Panc1 (cell line): ENCODE measurements at regions not wholly inside any gene's neighbourhood (a gene's known extent, or its start where the extent isn't known, plus 50 kb on each side); places are given as distances from the start of the nearest gene placed in this dataset.

Experiments used
- ATAC-seq: fragments of 200-7000 bp; cut with Tn5 transposase; 2 replicates; pipeline ENCODE4 v1.9.1; 2020; ENCODE audit warnings: mild to moderate bottlenecking, moderate library complexity
- BruUV-seq: library from RNA; stranded (reverse); fragments of 400-500 nt; replicated peaks from 2 replicates; lab custom pipeline; 2021; lab: Mats Ljungman, UMichigan
- CTCF ChIA-PET: fragments of 300-600 bp; sonication (Branson Sonifier 250); formaldehyde crosslinking; loops from one replicate; lab custom pipeline; 2022; ENCODE audit warnings: antibody characterized with exemption; lab: Charles Lee
- POLR2A ChIA-PET: fragments of 300-600 bp; sonication (Branson Sonifier 250); formaldehyde crosslinking; loops from one replicate; lab custom pipeline; 2022; ENCODE audit warnings: antibody characterized with exemption; lab: Charles Lee
- DNase-seq: peaks from one replicate; pipeline ENCODE4 v3.0.0-alpha.2; 2010; ENCODE audit warnings: low read depth, low spot score
- H3K27ac ChIP-seq: 2 replicates; pipeline ENCODE4 v1.5.1; 2011; ENCODE audit warnings: mild to moderate bottlenecking, low read length, inconsistent platforms
- H3K27me3 ChIP-seq: fragments of 200-500 bp; sonication (Bioruptor generic); 2 replicates; pipeline ENCODE4 v1.6.0; 2014; ENCODE audit warnings: low read length, inconsistent platforms; ENCODE audit not compliant: control insufficient read depth, insufficient read depth
- H3K36me3 ChIP-seq: fragments of 200-500 bp; sonication (Bioruptor generic); 2 replicates; pipeline ENCODE4 v1.5.1; 2014; ENCODE audit warnings: inconsistent platforms, mild to moderate bottlenecking, low read length, moderate library complexity; ENCODE audit not compliant: control insufficient read depth, insufficient read depth
- H3K4me1 ChIP-seq: 2 replicates; pipeline ENCODE4 v1.5.1; 2011; ENCODE audit warnings: inconsistent platforms, mild to moderate bottlenecking, low read length, moderate library complexity; ENCODE audit not compliant: control insufficient read depth, insufficient read depth
- H3K4me3 ChIP-seq, 2 experiments: 2 replicates each; pipeline ENCODE4 v1.5.1; 2011 to 2012; ENCODE audit warnings: low read depth in 2 of 2, low read length in 2 of 2, mild to moderate bottlenecking in 2 of 2, inconsistent platforms in 1 of 2, moderate library complexity in 1 of 2
- H3K9me3 ChIP-seq: fragments of 200-500 bp; sonication (Bioruptor generic); 2 replicates; pipeline ENCODE4 v1.5.1; 2014; ENCODE audit warnings: low read depth, mild to moderate bottlenecking, inconsistent platforms, low read length, moderate library complexity; ENCODE audit not compliant: control insufficient read depth, insufficient read depth
- POLR2AphosphoS5 ChIP-seq: IDR thresholded peaks from 2 replicates; pipeline ENCODE4 v1.6.1; 2012; ENCODE audit warnings: mild to moderate bottlenecking, low read depth, low read length, moderate library complexity
- SIN3A ChIP-seq: IDR thresholded peaks from 2 replicates; pipeline ENCODE4 v1.6.1; 2012; ENCODE audit warnings: low read depth, mild to moderate bottlenecking, low read length, moderate library complexity, borderline replicate concordance; ENCODE audit not compliant: insufficient read depth
- TCF7L2 ChIP-seq: IDR thresholded peaks from 2 replicates; pipeline ENCODE4 v1.6.1; 2011; ENCODE audit warnings: mild to moderate bottlenecking, low read depth, low read length, inconsistent platforms
- in situ Hi-C: cut with HindIII; loops from 2 replicates; pipeline ENCODE4 v1.10.0; 2016; ENCODE audit warnings: low sequenced_read_pairs, low pct_unique_long_range_greater_than_20kb
- intact Hi-C: fragments of 100-400 bp; cut with micrococcal nuclease; formaldehyde crosslinking; loops from one replicate; pipeline ENCODE4 v1.10.0; 2022; ENCODE audit not compliant: unreplicated experiment
- TF ChIP-seq, protein P1 (sequence below): fragments of 450-650 bp; IDR thresholded peaks from 2 replicates; pipeline ENCODE4 v1.5.1; 2017; ENCODE audit warnings: mild to moderate bottlenecking
- TF ChIP-seq, protein P2 (sequence below), 2 experiments: IDR thresholded peaks; 2 replicates each; pipeline ENCODE4 v1.6.1; 2011 to 2012; ENCODE audit warnings: low read depth in 2 of 2, control low read depth in 1 of 2, low read length in 1 of 2, mild to moderate bottlenecking in 1 of 2, moderate library complexity in 1 of 2; ENCODE audit not compliant: insufficient read depth in 1 of 2

DNA sequence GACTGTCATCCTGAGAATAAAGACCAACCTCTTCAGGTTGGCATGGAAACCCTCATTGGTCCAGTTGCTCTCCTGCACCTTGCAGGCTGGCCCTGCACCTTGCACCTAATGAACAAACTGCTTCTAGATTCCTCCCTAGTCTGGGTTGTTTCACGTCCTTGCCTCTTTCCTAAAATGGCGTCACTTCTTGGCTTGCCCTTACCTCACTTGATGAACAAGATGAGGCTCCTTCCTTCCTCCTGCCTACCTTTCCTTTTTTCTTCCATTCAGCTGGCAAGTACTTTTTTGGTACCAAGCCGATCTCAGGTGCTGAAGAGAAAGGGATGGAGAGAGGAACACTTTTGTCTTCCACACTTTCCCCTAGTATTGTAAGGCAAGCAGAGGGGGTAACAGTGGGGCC is 74.5 kb downstream of the MYCN start:
- ATAC-seq (no peak), DNase-seq (no peak)
- H3K9me3 ChIP-seq, result no peaks in the 10 kb centered on the region
- no peak overlapping the region for H3K27ac ChIP-seq
- no peaks in the 10 kb centered on the region for H3K36me3 ChIP-seq
- peaks cover 8% of the 10 kb centered on the region; the same call in 1 of the 2 replicates for H3K27me3 ChIP-seq
- intact Hi-C loops, result no loop called here
- no TSS peak for BruUV-seq
- H3K4me1 ChIP-seq, result no peaks in the 10 kb centered on the region
- TF ChIP-seq POLR2AphosphoS5 (no peak), SIN3A (no peak), TCF7L2 (no peak)
- TF ChIP-seq, protein P1, sequence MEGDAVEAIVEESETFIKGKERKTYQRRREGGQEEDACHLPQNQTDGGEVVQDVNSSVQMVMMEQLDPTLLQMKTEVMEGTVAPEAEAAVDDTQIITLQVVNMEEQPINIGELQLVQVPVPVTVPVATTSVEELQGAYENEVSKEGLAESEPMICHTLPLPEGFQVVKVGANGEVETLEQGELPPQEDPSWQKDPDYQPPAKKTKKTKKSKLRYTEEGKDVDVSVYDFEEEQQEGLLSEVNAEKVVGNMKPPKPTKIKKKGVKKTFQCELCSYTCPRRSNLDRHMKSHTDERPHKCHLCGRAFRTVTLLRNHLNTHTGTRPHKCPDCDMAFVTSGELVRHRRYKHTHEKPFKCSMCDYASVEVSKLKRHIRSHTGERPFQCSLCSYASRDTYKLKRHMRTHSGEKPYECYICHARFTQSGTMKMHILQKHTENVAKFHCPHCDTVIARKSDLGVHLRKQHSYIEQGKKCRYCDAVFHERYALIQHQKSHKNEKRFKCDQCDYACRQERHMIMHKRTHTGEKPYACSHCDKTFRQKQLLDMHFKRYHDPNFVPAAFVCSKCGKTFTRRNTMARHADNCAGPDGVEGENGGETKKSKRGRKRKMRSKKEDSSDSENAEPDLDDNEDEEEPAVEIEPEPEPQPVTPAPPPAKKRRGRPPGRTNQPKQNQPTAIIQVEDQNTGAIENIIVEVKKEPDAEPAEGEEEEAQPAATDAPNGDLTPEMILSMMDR, result no peak
- TF ChIP-seq, protein P2, sequence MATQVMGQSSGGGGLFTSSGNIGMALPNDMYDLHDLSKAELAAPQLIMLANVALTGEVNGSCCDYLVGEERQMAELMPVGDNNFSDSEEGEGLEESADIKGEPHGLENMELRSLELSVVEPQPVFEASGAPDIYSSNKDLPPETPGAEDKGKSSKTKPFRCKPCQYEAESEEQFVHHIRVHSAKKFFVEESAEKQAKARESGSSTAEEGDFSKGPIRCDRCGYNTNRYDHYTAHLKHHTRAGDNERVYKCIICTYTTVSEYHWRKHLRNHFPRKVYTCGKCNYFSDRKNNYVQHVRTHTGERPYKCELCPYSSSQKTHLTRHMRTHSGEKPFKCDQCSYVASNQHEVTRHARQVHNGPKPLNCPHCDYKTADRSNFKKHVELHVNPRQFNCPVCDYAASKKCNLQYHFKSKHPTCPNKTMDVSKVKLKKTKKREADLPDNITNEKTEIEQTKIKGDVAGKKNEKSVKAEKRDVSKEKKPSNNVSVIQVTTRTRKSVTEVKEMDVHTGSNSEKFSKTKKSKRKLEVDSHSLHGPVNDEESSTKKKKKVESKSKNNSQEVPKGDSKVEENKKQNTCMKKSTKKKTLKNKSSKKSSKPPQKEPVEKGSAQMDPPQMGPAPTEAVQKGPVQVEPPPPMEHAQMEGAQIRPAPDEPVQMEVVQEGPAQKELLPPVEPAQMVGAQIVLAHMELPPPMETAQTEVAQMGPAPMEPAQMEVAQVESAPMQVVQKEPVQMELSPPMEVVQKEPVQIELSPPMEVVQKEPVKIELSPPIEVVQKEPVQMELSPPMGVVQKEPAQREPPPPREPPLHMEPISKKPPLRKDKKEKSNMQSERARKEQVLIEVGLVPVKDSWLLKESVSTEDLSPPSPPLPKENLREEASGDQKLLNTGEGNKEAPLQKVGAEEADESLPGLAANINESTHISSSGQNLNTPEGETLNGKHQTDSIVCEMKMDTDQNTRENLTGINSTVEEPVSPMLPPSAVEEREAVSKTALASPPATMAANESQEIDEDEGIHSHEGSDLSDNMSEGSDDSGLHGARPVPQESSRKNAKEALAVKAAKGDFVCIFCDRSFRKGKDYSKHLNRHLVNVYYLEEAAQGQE (IDR thresholded peaks at IDR 0.05; ENCODE audit: insufficient read depth in 1 of 2, low read depth in 2 of 2, low read length in 1 of 2), result no peak
- in situ Hi-C loops, result no loop called here
- ChIA-PET CTCF (no interaction called here), POLR2A (no interaction called here)
- H3K4me3 ChIP-seq, result no peak overlapping the region

DNA sequence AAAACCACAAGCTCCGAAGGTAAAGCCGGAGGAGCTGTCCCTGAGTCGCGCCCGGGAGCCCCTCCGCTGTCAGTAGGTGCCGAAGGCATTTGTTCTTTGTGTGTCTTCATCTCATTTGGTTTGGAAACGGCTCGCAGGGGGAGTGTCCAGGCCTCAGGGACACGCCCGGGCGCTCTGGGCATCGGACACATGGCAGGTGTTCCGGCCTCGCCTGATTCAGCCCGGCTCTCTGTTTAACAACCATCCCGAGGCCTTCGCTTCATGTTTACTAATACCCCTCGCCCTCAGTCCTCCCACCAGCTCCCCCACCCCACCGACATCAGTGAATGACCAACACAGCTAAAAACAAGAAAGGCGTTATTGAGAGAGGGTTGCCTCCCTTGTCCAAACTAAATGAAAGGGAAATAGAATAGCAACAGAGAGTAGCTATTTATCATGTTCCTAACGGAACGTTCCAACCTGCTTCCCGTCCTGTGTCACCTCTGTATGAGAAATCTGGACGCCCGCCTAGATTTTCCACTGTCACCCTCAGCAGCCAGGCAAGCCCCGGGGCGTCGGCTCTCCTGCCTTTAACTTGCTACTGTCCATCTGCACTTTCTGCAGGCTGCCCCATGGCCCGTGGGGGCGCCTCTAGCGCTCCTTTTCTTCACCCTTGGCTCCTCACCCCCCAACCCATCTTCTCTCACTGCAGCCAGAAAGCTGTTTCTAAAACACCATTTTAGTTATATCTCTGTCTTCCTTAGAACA is 73.9 kb downstream of the MYCN start:
- no peak overlapping the region for H3K4me3 ChIP-seq
- no peaks in the 10 kb centered on the region for H3K36me3 ChIP-seq
- ATAC-seq, result no peak
- peaks cover 7% of the 10 kb centered on the region; the same call in 1 of the 2 replicates for H3K27me3 ChIP-seq
- TF ChIP-seq SIN3A (no peak), POLR2AphosphoS5 (no peak)
- no peaks in the 10 kb centered on the region for H3K4me1 ChIP-seq
- no peak for DNase-seq
- in situ Hi-C loops, result no loop called here
- BruUV-seq, result no TSS peak
- intact Hi-C loops, result no loop called here
- no peak overlapping the region for H3K27ac ChIP-seq
- CTCF ChIA-PET, result no interaction called here
- POLR2A ChIA-PET, result no interaction called here
- no peaks in the 10 kb centered on the region for H3K9me3 ChIP-seq

DNA sequence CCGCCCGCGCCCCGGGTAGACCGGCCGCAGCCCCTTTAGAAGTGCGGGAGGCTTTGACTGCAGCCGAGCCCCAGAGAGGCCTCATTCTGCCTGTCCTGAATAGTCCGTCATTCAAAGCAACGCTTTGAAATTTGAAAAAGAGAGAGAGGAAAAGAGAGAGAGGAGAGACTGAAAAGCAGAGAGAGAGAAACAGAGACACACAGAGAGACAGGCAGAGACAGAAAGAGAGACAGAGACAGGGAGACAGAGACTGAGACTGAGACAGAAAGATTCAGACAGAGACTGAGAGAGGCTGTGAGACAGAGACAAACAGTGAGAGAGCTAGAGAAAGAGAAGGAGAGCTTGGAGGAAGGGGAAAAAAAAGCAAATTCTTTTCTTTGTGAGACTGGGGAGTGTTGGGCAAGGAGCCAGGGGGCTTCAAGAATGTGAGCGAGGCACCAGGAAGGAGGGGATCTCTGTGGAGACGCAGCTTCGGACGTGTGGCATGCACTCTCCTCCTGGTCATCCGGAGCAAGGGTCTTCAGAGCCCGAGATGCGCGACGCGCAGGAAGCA is 73.1 kb downstream of the MYCN start:
- POLR2A ChIA-PET, result no interaction called here
- no peak overlapping the region for H3K27ac ChIP-seq
- no peaks in the 10 kb centered on the region for H3K9me3 ChIP-seq
- H3K27me3 ChIP-seq, result peaks cover 6% of the 10 kb centered on the region; the same call in 1 of the 2 replicates
- TF ChIP-seq, protein P1, result no peak
- TF ChIP-seq TCF7L2, result no peak
- TF ChIP-seq SIN3A, result no peak
- TF ChIP-seq POLR2AphosphoS5, result no peak
- TF ChIP-seq, protein P2 (IDR thresholded peaks at IDR 0.05; ENCODE audit: insufficient read depth in 1 of 2, low read depth in 2 of 2, low read length in 1 of 2), result no peak
- H3K36me3 ChIP-seq, result no peaks in the 10 kb centered on the region
- in situ Hi-C loops, result no loop called here
- intact Hi-C loops, result no loop called here
- H3K4me1 ChIP-seq, result no peaks in the 10 kb centered on the region
- CTCF ChIA-PET, result no interaction called here
- DNase-seq, result no peak
- H3K4me3 ChIP-seq, result no peak overlapping the region
- no TSS peak for BruUV-seq
- ATAC-seq, result no peak
